GDM1 (cell line): ENCODE measurements at regions not wholly inside any gene's neighbourhood (a gene's known extent, or its start where the extent isn't known, plus 50 kb on each side); places are given as distances from the start of the nearest gene placed in this dataset.

Experiments used
- DNase-seq: peaks from one replicate; lab custom pipeline; 2025; lab: John Stamatoyannopoulos, UW

DNA sequence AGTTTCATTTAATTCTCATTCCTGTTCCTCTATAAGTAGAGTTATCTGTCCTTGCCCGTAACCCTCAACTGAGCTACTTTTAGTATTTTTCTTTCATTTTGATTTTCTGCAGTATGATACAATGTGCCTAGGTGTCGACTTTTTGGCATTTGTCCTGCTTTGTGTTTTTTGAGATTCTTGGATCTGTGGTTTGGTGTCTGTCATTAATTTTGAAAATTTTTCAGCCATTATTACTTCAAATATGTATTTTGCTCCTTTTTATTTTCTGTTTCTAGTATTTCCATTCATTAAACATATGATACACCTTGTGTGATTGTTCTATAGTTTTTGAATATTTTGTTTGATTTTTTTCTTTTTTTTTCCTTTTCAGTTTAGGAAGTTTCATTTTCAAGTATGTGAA, 598.9 kb downstream of the SPOCK3 start:
- no peak for DNase-seq

DNA sequence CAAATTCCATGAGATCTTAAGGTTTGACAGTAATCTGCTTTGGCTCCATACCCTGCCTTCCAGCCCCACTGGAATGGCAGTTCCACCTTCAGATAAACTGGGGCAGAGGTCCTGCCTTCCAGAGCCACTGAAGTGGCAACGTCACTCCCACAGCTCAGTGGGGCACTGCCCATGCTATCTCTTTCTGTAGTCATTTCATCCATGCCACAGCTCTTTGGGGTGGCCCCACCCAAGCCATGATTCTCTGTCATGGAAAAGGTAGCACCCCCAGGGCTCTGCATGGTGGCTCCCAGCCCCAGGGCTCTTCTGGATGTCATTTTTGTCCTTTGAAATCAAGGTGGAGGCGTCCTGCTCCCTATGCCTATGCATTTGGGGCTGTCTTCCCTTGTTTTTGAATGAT, 596.5 kb downstream of the SPOCK3 start:
- no peak for DNase-seq

DNA sequence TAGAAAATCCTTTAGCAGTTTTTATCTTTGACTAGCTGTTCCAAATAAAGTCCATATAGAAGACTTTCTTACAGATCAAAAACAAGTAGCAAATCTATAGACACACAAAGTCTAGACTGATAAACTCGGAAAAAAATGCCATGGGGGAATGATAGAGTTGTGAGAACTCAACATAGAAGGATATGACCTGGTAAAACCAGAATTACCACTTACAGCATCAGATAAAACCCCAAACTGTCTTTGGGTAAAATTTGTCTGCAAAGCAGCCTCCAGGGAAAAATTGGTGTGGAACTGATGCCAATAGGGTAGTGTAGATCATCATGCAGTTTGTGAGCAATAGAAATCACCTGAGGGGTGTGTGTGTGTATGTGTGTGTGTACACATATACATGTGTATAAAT, 579.1 kb downstream of the SPOCK3 start:
- DNase-seq: no peak

DNA sequence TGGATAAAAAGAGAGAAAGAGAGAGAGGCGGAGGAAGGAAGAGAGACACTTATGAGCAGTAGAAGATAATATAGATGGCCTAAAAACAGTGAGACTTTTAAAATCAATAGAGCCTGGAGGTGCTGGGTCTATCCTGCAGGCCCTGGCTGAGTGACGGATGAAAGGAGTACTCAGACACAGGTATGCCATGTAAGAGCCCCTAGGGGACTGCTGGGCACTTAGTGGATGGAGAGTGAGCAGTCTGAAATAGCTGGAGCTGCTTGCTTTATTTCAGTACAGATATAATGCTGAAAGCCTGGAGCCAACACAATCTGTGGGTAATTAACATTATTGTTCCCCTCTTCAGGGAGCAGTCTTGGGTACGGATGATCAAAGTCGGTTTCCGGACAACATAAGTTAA, 578.6 kb downstream of the SPOCK3 start:
- no peak for DNase-seq

DNA sequence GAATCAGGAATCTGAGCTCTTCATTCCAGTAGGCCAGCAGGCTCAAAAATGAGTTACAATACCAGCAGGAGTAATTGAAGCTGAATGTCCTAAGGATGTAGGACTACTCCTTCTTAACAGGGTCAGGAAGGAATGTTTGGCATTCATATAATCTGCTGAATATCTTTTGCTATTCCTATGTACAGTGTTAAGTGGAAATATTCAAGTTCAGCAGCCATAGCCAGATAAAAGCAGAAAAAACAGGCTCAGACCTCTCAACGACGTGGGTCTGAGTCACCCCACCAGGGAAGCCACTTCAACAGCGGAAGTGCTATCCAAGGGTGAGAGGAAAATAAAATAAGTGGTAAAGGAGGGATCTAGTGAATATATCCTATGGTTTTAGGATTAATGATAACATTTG, 577.0 kb downstream of the SPOCK3 start:
- DNase-seq: no peak

DNA sequence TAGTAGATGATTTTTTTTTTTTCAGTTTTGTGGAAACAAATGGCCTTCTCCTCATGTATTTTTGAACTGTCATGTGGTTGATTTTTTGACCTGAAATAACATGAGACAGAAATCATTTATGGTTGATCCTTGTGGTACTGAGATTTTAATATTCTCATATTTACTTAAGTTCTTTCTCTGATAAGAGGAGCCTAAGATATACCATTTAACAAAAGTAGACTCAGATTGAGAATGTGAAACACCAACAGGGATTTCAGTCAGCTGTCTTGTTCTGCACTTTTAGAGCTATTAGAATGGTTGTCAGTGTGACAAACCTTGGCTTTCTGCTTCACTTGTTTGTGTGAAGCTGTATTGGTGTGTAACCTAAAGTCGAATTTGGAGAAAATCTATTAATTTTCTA, 575.7 kb downstream of the SPOCK3 start:
- no peak for DNase-seq

DNA sequence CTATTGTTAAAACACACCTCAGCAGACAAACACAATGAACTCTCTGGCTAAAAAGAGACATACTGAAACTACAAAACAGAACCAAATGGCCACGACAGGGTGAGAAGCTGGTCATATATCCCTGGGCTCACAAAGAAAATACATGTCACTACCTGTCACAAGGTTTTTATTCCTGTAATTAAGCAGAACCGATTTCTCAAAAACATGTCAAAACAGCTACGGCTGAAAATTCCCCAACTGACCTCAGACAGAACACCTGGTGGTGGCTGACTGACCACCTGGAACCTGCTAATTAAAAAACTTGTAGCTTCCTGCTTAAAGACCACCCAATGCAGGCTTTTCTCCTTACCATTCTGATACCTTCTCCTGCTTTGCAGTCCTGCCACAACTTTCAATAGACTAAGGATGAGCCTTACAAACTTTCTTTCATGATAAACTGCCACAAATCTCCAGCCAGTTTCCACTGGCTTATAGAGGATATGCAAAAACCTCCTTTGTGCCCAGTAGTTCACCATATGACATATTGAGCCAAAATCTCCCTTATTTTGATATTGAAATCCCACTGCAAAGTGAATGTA, 571.9 kb downstream of the SPOCK3 start:
- no peak for DNase-seq

DNA sequence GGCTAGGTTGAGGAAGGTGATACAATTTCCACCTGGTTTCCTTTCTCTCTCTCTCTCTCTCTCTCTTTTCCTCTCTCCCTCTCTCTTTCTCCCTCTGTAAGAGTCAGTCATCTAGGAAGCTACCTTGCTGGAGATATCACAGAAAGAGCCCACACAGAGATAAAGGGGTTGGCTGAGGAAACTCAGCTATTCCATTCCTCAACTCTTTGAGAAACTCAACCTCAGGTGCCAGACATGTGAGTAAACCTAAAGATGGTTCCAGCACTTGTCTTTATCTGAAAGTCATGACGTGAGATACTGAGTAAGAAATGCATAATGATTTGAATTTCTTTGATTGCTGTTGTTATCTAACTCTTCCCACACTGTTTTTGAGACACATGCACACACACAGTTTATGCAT, 564.0 kb downstream of the SPOCK3 start:
- DNase-seq: no peak

DNA sequence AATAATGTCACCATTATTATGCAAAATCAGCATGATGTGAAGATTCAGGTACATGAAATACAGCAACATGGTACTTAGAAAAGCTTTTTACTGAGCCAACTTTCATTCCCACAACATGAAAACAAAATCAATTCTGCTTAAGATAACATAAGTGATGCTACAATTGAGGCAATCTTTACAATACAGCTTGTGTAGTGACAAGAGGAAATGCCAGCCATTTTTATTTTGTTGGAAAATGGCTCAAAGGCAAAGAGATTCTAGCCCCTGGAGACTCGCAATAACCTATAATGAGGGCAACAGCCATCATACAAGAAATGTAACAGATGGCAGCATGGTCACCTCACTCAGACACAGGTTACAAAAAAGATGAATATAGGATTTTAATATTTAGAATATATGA, 560.4 kb downstream of the SPOCK3 start:
- no peak for DNase-seq

DNA sequence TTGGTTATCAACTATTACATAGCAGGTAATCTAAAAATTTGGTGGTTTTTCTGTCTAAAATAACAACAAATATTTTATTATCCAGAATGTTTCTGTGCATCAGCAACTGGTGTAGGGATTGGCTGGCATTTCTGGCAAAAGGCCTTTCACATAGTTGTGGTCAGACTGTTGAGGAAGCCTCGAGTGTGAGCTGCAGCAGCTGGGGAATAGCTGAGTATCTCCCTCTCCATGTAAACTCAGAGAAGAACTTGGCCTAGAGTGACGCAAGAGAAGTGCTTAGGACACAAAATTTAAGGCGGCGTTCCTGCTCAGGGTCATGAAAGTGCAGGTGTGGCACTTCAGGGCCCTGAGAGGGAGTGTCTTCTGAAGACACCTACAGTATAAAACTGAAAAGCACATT, 558.9 kb downstream of the SPOCK3 start:
- DNase-seq: no peak

DNA sequence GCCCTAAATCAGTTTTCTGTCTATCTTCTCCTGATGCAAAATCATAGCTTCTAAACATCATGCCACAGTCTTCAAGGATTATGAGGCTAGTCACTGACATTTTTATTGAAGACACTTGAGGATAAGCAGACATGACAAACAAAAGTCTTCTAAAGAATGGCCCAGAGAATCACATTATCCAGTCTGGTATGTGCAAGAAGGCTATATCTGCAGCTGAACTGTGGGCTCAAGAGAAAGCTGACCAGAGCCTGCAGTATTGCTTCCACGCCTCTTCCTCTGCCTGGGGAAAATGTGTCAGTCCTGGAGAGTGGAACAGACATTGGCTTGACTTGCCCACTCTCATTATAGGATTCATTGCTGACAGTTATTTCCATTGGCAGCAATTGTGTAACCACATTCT, 553.5 kb downstream of the SPOCK3 start:
- DNase-seq: no peak

DNA sequence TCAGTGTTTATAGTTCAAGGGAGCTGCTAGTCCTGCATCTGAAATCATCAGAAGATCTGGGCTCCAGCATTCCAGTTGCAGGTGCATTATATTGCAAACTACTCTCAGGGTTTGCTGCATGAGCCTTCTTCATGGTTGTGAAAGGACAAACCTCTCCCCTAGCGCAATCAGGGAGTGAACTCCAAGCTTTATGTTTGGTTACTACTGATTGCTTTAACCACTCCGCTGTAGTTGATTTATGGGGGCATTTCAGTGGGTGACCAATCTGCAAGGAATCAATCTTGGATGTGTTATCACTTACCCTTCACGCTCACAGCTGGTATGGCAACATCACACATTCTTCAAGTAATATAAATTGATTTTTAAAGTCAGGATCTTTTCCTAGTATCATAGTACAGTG, 552.1 kb downstream of the SPOCK3 start:
- DNase-seq: no peak
